Activated naive CD4-positive, alpha-beta T cell treated with anti-CD3 and anti-CD28 coated beads, Interleukin-2, amount 50 U/mL, for 24 hours (primary cell): ENCODE measurements at regions not wholly inside any gene's neighbourhood (a gene's known extent, or its start where the extent isn't known, plus 50 kb on each side); places are given as distances from the start of the nearest gene placed in this dataset.

Experiments used
- H3K27ac Mint-ChIP-seq: one replicate; pipeline ENCODE4 v1.8.0; 2021; ENCODE audit warnings: mild to moderate bottlenecking, mixed read lengths
- H3K27me3 Mint-ChIP-seq: one replicate; pipeline ENCODE4 v1.8.0; 2021; ENCODE audit warnings: mixed read lengths
- H3K36me3 Mint-ChIP-seq: one replicate; pipeline ENCODE4 v1.8.0; 2021; ENCODE audit warnings: mixed read lengths
- H3K4me1 Mint-ChIP-seq: one replicate; pipeline ENCODE4 v1.8.0; 2021; ENCODE audit warnings: mixed read lengths
- H3K4me3 Mint-ChIP-seq: one replicate; pipeline ENCODE4 v1.8.0; 2021; ENCODE audit warnings: mild to moderate bottlenecking, mixed read lengths
- H3K9me3 Mint-ChIP-seq: one replicate; pipeline ENCODE4 v1.8.0; 2021; ENCODE audit warnings: mixed read lengths

GRCh38 chr2:52749764-52750163 is 1017.8 kb upstream of the CHAC2 start:
- Mint-ChIP-seq H3K36me3 (no peaks in the 10 kb centered on the region), H3K4me1 (no peaks in the 10 kb centered on the region), H3K27me3 (no peaks in the 10 kb centered on the region), H3K4me3 (no peak overlapping the region), H3K27ac (no peak overlapping the region), H3K9me3 (peaks cover 15% of the 10 kb centered on the region)

- no peaks in the 10 kb centered on the region for H3K27me3 Mint-ChIP-seq
- no peak overlapping the region for H3K4me3 Mint-ChIP-seq
- H3K27ac Mint-ChIP-seq: no peak overlapping the region
- H3K9me3 Mint-ChIP-seq: peaks cover 11% of the 10 kb centered on the region
- no peaks in the 10 kb centered on the region for H3K4me1 Mint-ChIP-seq
- no peaks in the 10 kb centered on the region for H3K36me3 Mint-ChIP-seq
Observed at GRCh38 chr2:52745144-52745543, 1022.5 kb upstream of the CHAC2 start.

GRCh38 chr2:52732849-52733395 is 1034.7 kb upstream of the CHAC2 start:
- no peaks in the 10 kb centered on the region for H3K36me3 Mint-ChIP-seq
- peaks cover 9% of the 10 kb centered on the region for H3K9me3 Mint-ChIP-seq
- H3K4me1 Mint-ChIP-seq: no peaks in the 10 kb centered on the region
- no peak overlapping the region for H3K4me3 Mint-ChIP-seq
- no peak overlapping the region for H3K27ac Mint-ChIP-seq
- H3K27me3 Mint-ChIP-seq: no peaks in the 10 kb centered on the region

GRCh38 chr2:52724585-52724984 is 1043.0 kb upstream of the CHAC2 start:
- Mint-ChIP-seq H3K36me3 (no peaks in the 10 kb centered on the region), H3K27ac (no peak overlapping the region), H3K27me3 (no peaks in the 10 kb centered on the region)

GRCh38 chr2:52717836-52718235 is 1049.8 kb upstream of the CHAC2 start:
- H3K36me3 Mint-ChIP-seq: no peaks in the 10 kb centered on the region
- no peak overlapping the region for H3K4me3 Mint-ChIP-seq
- no peaks in the 10 kb centered on the region for H3K27me3 Mint-ChIP-seq
- no peaks in the 10 kb centered on the region for H3K4me1 Mint-ChIP-seq
- no peak overlapping the region for H3K27ac Mint-ChIP-seq
- H3K9me3 Mint-ChIP-seq: peaks cover 14% of the 10 kb centered on the region

More at GRCh38 chr2:52724585-52724984, 1043.0 kb upstream of the CHAC2 start:
- H3K9me3 Mint-ChIP-seq: peaks cover 27% of the 10 kb centered on the region
- no peak overlapping the region for H3K4me3 Mint-ChIP-seq
- no peaks in the 10 kb centered on the region for H3K4me1 Mint-ChIP-seq

GRCh38 chr2:52710810-52711618 is 1056.6 kb upstream of the CHAC2 start:
- no peaks in the 10 kb centered on the region for H3K27me3 Mint-ChIP-seq
- H3K27ac Mint-ChIP-seq: no peak overlapping the region
- H3K4me3 Mint-ChIP-seq: no peak overlapping the region
- no peaks in the 10 kb centered on the region for H3K36me3 Mint-ChIP-seq
- no peaks in the 10 kb centered on the region for H3K4me1 Mint-ChIP-seq
- peaks cover 6% of the 10 kb centered on the region for H3K9me3 Mint-ChIP-seq

- Mint-ChIP-seq H3K9me3 (no peaks in the 10 kb centered on the region), H3K36me3 (no peaks in the 10 kb centered on the region), H3K4me1 (no peaks in the 10 kb centered on the region)
Observed at GRCh38 chr2:52704251-52704650, 1063.4 kb upstream of the CHAC2 start.

GRCh38 chr2:52703004-52703403 is 1064.6 kb upstream of the CHAC2 start:
- no peaks in the 10 kb centered on the region for H3K4me1 Mint-ChIP-seq
- no peak overlapping the region for H3K27ac Mint-ChIP-seq
- no peaks in the 10 kb centered on the region for H3K27me3 Mint-ChIP-seq
- H3K36me3 Mint-ChIP-seq: no peaks in the 10 kb centered on the region
- H3K9me3 Mint-ChIP-seq: no peaks in the 10 kb centered on the region
- no peak overlapping the region for H3K4me3 Mint-ChIP-seq

More at GRCh38 chr2:52704251-52704650, 1063.4 kb upstream of the CHAC2 start:
- Mint-ChIP-seq H3K4me3 (no peak overlapping the region), H3K27me3 (no peaks in the 10 kb centered on the region), H3K27ac (no peak overlapping the region)

- Mint-ChIP-seq H3K27me3 (no peaks in the 10 kb centered on the region), H3K4me3 (no peak overlapping the region), H3K36me3 (no peaks in the 10 kb centered on the region), H3K4me1 (no peaks in the 10 kb centered on the region), H3K9me3 (no peaks in the 10 kb centered on the region), H3K27ac (no peak overlapping the region)
Observed at GRCh38 chr2:52698408-52698807, 1069.2 kb upstream of the CHAC2 start.

- no peaks in the 10 kb centered on the region for H3K4me1 Mint-ChIP-seq
- H3K27me3 Mint-ChIP-seq: no peaks in the 10 kb centered on the region
- H3K4me3 Mint-ChIP-seq: no peak overlapping the region
- H3K36me3 Mint-ChIP-seq: no peaks in the 10 kb centered on the region
- H3K9me3 Mint-ChIP-seq: no peaks in the 10 kb centered on the region
- H3K27ac Mint-ChIP-seq: no peak overlapping the region
Observed at GRCh38 chr2:52697690-52698089, 1069.9 kb upstream of the CHAC2 start.

GRCh38 chr2:52695731-52696130 is 1071.9 kb upstream of the CHAC2 start:
- Mint-ChIP-seq H3K4me3 (no peak overlapping the region), H3K27ac (no peak overlapping the region), H3K36me3 (no peaks in the 10 kb centered on the region), H3K27me3 (no peaks in the 10 kb centered on the region), H3K4me1 (no peaks in the 10 kb centered on the region), H3K9me3 (no peaks in the 10 kb centered on the region)

GRCh38 chr2:52686935-52687334 is 1080.7 kb upstream of the CHAC2 start:
- H3K27me3 Mint-ChIP-seq: no peaks in the 10 kb centered on the region
- no peak overlapping the region for H3K27ac Mint-ChIP-seq
- H3K4me3 Mint-ChIP-seq: no peak overlapping the region
- no peaks in the 10 kb centered on the region for H3K36me3 Mint-ChIP-seq
- peaks cover 21% of the 10 kb centered on the region for H3K9me3 Mint-ChIP-seq
- no peaks in the 10 kb centered on the region for H3K4me1 Mint-ChIP-seq

- H3K4me1 Mint-ChIP-seq: no peaks in the 10 kb centered on the region
- no peaks in the 10 kb centered on the region for H3K36me3 Mint-ChIP-seq
- H3K27me3 Mint-ChIP-seq: no peaks in the 10 kb centered on the region
- H3K4me3 Mint-ChIP-seq: no peak overlapping the region
- H3K9me3 Mint-ChIP-seq: peaks cover 13% of the 10 kb centered on the region
- H3K27ac Mint-ChIP-seq: no peak overlapping the region
Observed at GRCh38 chr2:52676056-52676455, 1091.5 kb upstream of the CHAC2 start.

- Mint-ChIP-seq H3K27ac (no peak overlapping the region), H3K36me3 (no peaks in the 10 kb centered on the region), H3K4me3 (no peak overlapping the region), H3K9me3 (peaks cover 9% of the 10 kb centered on the region), H3K27me3 (no peaks in the 10 kb centered on the region), H3K4me1 (no peaks in the 10 kb centered on the region)
Observed at GRCh38 chr2:52668724-52669123, 1098.9 kb upstream of the CHAC2 start.

- Mint-ChIP-seq H3K27ac (no peak overlapping the region), H3K27me3 (no peaks in the 10 kb centered on the region), H3K36me3 (no peaks in the 10 kb centered on the region), H3K4me1 (no peaks in the 10 kb centered on the region), H3K4me3 (no peak overlapping the region), H3K9me3 (peaks cover 5% of the 10 kb centered on the region)
Observed at GRCh38 chr2:52659546-52659945, 1108.1 kb upstream of the CHAC2 start.

- Mint-ChIP-seq H3K4me1 (no peaks in the 10 kb centered on the region), H3K9me3 (peaks cover 5% of the 10 kb centered on the region), H3K27me3 (no peaks in the 10 kb centered on the region), H3K36me3 (no peaks in the 10 kb centered on the region), H3K4me3 (no peak overlapping the region), H3K27ac (no peak overlapping the region)
Observed at GRCh38 chr2:52658598-52658997, 1109.0 kb upstream of the CHAC2 start.
